ENCODE measurements at regions not wholly inside any gene's neighbourhood (a gene's known extent, or its start where the extent isn't known, plus 50 kb on each side); places are given as distances from the start of the nearest gene placed in this dataset.

DNA sequence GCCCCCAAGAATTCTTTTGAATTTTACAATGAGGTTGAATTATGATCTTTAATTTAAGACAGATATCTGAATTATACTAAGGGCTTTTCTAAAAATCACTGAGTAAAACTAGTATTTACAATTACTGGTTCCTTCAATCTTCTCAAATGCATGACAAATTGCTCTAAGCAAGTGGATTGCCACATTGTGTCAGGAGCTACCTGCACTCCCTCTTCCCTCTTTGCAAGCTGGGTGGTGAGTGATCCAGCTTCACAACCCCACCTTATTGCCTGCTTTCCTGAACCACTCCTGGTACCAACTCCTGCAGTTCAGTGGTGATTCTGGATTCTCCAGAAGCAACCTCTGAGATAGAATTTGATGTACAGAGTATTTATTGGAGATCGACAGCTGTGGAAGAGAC is 49.9 kb upstream of the SERP2 start:
- TF ChIP-seq, protein P1, sequence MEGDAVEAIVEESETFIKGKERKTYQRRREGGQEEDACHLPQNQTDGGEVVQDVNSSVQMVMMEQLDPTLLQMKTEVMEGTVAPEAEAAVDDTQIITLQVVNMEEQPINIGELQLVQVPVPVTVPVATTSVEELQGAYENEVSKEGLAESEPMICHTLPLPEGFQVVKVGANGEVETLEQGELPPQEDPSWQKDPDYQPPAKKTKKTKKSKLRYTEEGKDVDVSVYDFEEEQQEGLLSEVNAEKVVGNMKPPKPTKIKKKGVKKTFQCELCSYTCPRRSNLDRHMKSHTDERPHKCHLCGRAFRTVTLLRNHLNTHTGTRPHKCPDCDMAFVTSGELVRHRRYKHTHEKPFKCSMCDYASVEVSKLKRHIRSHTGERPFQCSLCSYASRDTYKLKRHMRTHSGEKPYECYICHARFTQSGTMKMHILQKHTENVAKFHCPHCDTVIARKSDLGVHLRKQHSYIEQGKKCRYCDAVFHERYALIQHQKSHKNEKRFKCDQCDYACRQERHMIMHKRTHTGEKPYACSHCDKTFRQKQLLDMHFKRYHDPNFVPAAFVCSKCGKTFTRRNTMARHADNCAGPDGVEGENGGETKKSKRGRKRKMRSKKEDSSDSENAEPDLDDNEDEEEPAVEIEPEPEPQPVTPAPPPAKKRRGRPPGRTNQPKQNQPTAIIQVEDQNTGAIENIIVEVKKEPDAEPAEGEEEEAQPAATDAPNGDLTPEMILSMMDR (IDR thresholded peaks at IDR 0.05), result no peak
- TF ChIP-seq POLR2A (IDR thresholded peaks at IDR 0.05) (no peak), EP300 (IDR thresholded peaks at IDR 0.05) (no peak), POLR2AphosphoS5 (IDR thresholded peaks at IDR 0.05) (no peak)

Measured in sigmoid colon (tissue), 4 donors.